Endothelial cell of umbilical vein (primary cell): ENCODE measurements at regions not wholly inside any gene's neighbourhood (a gene's known extent, or its start where the extent isn't known, plus 50 kb on each side); places are given as distances from the start of the nearest gene placed in this dataset.

ENCODE experiments used
- EZH2 ChIP-seq: IDR thresholded peaks from 2 replicates; pipeline ENCODE4 v1.6.1; 2012; ENCODE audit warnings: borderline replicate concordance, low read depth, mild to moderate bottlenecking, moderate library complexity, low read length, inconsistent platforms; ENCODE audit not compliant: severe bottlenecking
- FOS ChIP-seq: IDR thresholded peaks from 2 replicates; pipeline ENCODE4 v1.6.1; 2011; ENCODE audit warnings: mild to moderate bottlenecking, low read length, moderate library complexity, borderline replicate concordance; ENCODE audit not compliant: insufficient read depth
- GATA2 ChIP-seq: IDR thresholded peaks from 2 replicates; pipeline ENCODE4 v1.7.0; 2011; ENCODE audit warnings: low read depth, mild to moderate bottlenecking, moderate library complexity, mixed read lengths, low read length; ENCODE audit not compliant: insufficient read length, insufficient read depth
- JUN ChIP-seq: IDR thresholded peaks from 2 replicates; pipeline ENCODE4 v1.6.1; 2011; ENCODE audit warnings: borderline replicate concordance, low read depth; ENCODE audit not compliant: insufficient read length, insufficient read depth
- MYC ChIP-seq: IDR thresholded peaks from one replicate; pipeline ENCODE4 v1.6.1; 2011; ENCODE audit warnings: mild to moderate bottlenecking, low read depth, low read length
- POLR2A ChIP-seq: IDR thresholded peaks from 2 replicates; pipeline ENCODE4 v1.6.1; 2012; ENCODE audit warnings: low read depth, mild to moderate bottlenecking, control low read depth, low read length
- POLR2AphosphoS5 ChIP-seq: IDR thresholded peaks from 2 replicates; pipeline ENCODE4 v1.6.1; 2012; ENCODE audit warnings: low read depth, mild to moderate bottlenecking, control low read depth, low read length, moderate library complexity; ENCODE audit not compliant: insufficient read depth
- TF ChIP-seq, protein P1 (sequence below), 2 donors: IDR thresholded peaks; 1 replicate in 1 of 2; 2 replicates in 1 of 2; pipeline ENCODE4 v1.5.1; 2011; ENCODE audit warnings: low read length in 2 of 2, mild to moderate bottlenecking in 2 of 2, moderate library complexity in 2 of 2, control low read depth in 1 of 2, inconsistent platforms in 1 of 2, low read depth in 1 of 2; ENCODE audit not compliant: insufficient read depth in 1 of 2; ENCODE audit errors: extremely low read depth in 1 of 2
- TF ChIP-seq, protein P2 (sequence below): IDR thresholded peaks from 2 replicates; pipeline ENCODE4 v1.6.1; 2011; ENCODE audit not compliant: insufficient read depth, insufficient read length

- TF ChIP-seq, protein P1, sequence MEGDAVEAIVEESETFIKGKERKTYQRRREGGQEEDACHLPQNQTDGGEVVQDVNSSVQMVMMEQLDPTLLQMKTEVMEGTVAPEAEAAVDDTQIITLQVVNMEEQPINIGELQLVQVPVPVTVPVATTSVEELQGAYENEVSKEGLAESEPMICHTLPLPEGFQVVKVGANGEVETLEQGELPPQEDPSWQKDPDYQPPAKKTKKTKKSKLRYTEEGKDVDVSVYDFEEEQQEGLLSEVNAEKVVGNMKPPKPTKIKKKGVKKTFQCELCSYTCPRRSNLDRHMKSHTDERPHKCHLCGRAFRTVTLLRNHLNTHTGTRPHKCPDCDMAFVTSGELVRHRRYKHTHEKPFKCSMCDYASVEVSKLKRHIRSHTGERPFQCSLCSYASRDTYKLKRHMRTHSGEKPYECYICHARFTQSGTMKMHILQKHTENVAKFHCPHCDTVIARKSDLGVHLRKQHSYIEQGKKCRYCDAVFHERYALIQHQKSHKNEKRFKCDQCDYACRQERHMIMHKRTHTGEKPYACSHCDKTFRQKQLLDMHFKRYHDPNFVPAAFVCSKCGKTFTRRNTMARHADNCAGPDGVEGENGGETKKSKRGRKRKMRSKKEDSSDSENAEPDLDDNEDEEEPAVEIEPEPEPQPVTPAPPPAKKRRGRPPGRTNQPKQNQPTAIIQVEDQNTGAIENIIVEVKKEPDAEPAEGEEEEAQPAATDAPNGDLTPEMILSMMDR (IDR thresholded peaks at IDR 0.05; ENCODE audit: extremely low read depth in 1 of 2, insufficient read depth in 1 of 2, low read depth in 1 of 2, low read length in 2 of 2), result no peak
- TF ChIP-seq JUN (no peak), POLR2AphosphoS5 (no peak), EZH2 (no peak), POLR2A (no peak), MYC (no peak), GATA2 (no peak), FOS (no peak)
- TF ChIP-seq, protein P2, sequence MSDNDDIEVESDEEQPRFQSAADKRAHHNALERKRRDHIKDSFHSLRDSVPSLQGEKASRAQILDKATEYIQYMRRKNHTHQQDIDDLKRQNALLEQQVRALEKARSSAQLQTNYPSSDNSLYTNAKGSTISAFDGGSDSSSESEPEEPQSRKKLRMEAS, result no peak
Measured at GRCh38 chr7:69465262-69465661, 133.0 kb upstream of the AUTS2 start.
